ENCODE measurements at regions not wholly inside any gene's neighbourhood (a gene's known extent, or its start where the extent isn't known, plus 50 kb on each side); places are given as distances from the start of the nearest gene placed in this dataset.

GRCh38 chr9:100756217-100756616, 178.3 kb downstream of the CAVIN4 start:
- no peak overlapping the region for H3K4me3 ChIP-seq
- intact Hi-C loops (cut with DNase I), result no loop called here
- 20 to 61% methylated on average over 2 of the region's 2 CpGs for WGBS, 2 donors
- H3K4me1 ChIP-seq, result no peaks in the 10 kb centered on the region
- H3K27ac ChIP-seq, result no peak overlapping the region
- TF ChIP-seq CTCF (IDR thresholded peaks at IDR 0.05), result no peak
- TF ChIP-seq POLR2AphosphoS5 (IDR thresholded peaks at IDR 0.05), result no peak
- TF ChIP-seq EP300 (IDR thresholded peaks at IDR 0.05), result no peak
- no peak for TF ChIP-seq POLR2A (IDR thresholded peaks at IDR 0.05)
- no peak for DNase-seq
- H3K9me3 ChIP-seq, result peaks cover 0 to 5% (median 0%) of the 10 kb centered on the region in 4 donors
- no peaks in the 10 kb centered on the region for H3K27me3 ChIP-seq
- no peaks in the 10 kb centered on the region for H3K36me3 ChIP-seq

DNA sequence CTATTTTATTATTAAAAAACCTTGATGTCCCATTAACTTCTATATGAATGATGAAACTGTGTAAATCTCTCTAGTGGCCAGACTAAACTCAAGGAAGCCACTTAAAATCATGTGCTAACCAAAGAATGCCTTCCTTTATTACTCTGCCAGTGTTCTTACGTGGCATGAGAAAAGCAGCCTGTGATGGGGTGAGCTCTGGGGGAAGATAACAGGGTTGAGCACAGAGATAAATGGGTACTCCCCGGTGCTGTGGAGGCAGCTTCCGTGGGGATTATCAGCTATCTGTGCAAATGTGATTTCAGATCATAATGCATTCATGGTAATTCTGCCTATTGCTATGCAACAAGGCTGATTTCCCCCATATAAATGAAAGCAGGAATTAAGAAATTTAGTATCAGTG, 181.3 kb downstream of the CAVIN4 start:
- H3K4me3 ChIP-seq, result no peak overlapping the region
- intact Hi-C loops (cut with DNase I), result no loop called here
- WGBS, 2 donors, result 76 to 82% methylated on average over 3 of the region's 3 CpGs
- no peaks in the 10 kb centered on the region for H3K9me3 ChIP-seq
- H3K27ac ChIP-seq, result no peak overlapping the region
- no peaks in the 10 kb centered on the region for H3K27me3 ChIP-seq
- H3K36me3 ChIP-seq, result no peaks in the 10 kb centered on the region
- TF ChIP-seq EP300 (IDR thresholded peaks at IDR 0.05) (no peak), POLR2A (IDR thresholded peaks at IDR 0.05) (no peak), POLR2AphosphoS5 (IDR thresholded peaks at IDR 0.05) (no peak), CTCF (IDR thresholded peaks at IDR 0.05) (no peak)
- DNase-seq, result no peak
- no peaks in the 10 kb centered on the region for H3K4me1 ChIP-seq

DNA sequence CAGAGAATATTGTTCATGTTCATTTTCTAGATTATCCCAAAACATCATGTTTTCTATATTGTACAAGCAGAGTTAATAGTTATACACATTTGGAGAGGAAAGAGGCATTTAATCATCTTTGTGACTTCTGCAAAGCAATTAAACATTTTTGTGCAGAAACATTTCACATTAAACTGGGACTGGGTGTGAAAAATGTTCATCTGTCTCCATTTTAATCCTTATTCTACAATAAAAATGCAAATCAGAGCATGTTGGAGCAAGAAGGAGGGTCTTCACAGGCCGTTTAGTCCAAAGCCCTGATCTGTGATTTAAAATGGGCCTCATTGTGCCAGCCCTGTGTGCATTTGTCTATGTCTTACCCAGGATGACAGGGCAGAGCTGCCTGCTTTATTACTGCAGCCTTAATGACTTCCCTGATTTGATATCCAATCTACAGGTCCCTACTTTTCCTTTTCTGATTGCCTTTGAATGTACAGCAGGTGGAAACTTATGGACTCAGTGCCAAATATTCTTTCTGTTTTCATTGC, 183.5 kb downstream of the CAVIN4 start:
- no peak for TF ChIP-seq POLR2AphosphoS5 (IDR thresholded peaks at IDR 0.05)
- TF ChIP-seq CTCF (IDR thresholded peaks at IDR 0.05), result no peak
- TF ChIP-seq POLR2A (IDR thresholded peaks at IDR 0.05), result no peak
- no peak for TF ChIP-seq EP300 (IDR thresholded peaks at IDR 0.05)
- intact Hi-C loops (cut with DNase I), result no loop called here
- no peak overlapping the region for H3K4me3 ChIP-seq
- H3K27me3 ChIP-seq, result no peaks in the 10 kb centered on the region
- H3K27ac ChIP-seq, result no peak overlapping the region
- H3K4me1 ChIP-seq, result no peaks in the 10 kb centered on the region
- no peaks in the 10 kb centered on the region for H3K36me3 ChIP-seq
- H3K9me3 ChIP-seq, result no peaks in the 10 kb centered on the region
- DNase-seq, result no peak
- 0 to 14% methylated on average over 1 of the region's 1 CpG for WGBS, 2 donors

DNA sequence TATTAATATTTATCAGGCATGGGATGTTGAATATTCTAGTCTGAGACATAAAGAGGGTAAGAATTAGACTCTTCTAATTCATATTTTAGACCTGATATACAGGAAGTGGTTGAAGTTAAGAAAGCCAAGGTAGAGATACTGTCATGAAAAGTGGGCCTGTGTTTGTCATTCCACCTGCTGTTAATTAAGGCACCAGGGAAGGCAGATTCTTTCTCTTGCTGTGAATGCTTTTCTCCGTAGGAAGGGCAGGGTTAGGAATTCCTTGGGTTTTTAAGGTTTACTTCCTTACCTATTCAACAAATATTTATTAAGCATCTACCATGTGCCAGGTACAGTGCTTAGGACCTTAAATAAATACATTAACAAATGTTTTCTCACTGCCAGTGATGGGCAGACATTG, 196.4 kb downstream of the CAVIN4 start:
- Histone ChIP-seq H3K27ac (no peak overlapping the region), H3K4me1 (no peaks in the 10 kb centered on the region), H3K9me3 (no peaks in the 10 kb centered on the region), H3K4me3 (no peak overlapping the region), H3K27me3 (no peaks in the 10 kb centered on the region), H3K36me3 (no peaks in the 10 kb centered on the region)
- intact Hi-C loops (cut with DNase I), result no loop called here
- DNase-seq, result no peak
- TF ChIP-seq EP300 (IDR thresholded peaks at IDR 0.05) (no peak), POLR2AphosphoS5 (IDR thresholded peaks at IDR 0.05) (no peak), POLR2A (IDR thresholded peaks at IDR 0.05) (no peak), CTCF (IDR thresholded peaks at IDR 0.05) (no peak)
- 27 to 40% methylated on average over 1 of the region's 1 CpG for WGBS, 2 donors

- TF ChIP-seq EP300 (IDR thresholded peaks at IDR 0.05) (no peak), POLR2AphosphoS5 (IDR thresholded peaks at IDR 0.05) (no peak), POLR2A (IDR thresholded peaks at IDR 0.05) (no peak), CTCF (IDR thresholded peaks at IDR 0.05) (no peak)
- no peak for DNase-seq
- Histone ChIP-seq H3K27me3 (no peaks in the 10 kb centered on the region), H3K4me3 (no peak overlapping the region), H3K9me3 (no peaks in the 10 kb centered on the region), H3K27ac (no peak overlapping the region), H3K4me1 (no peaks in the 10 kb centered on the region), H3K36me3 (no peaks in the 10 kb centered on the region)
- 30 to 48% methylated on average over 1 of the region's 1 CpG for WGBS, 2 donors
- intact Hi-C loops (cut with DNase I), result no loop called here
Measured at GRCh38 chr9:100774962-100775361, 197.1 kb downstream of the CAVIN4 start.
